ENCODE measurements at regions not wholly inside any gene's neighbourhood (a gene's known extent, or its start where the extent isn't known, plus 50 kb on each side); places are given as distances from the start of the nearest gene placed in this dataset.

- Histone ChIP-seq H3K27me3 (replicated peaks; ENCODE audit: insufficient read depth) (no peaks in the 10 kb centered on the region), H3K36me3 (no peaks in the 10 kb centered on the region), H3K4me1 (ENCODE audit: control insufficient read depth in 1 of 2, low read depth in 2 of 2) (no peaks in the 10 kb centered on the region), H3K27ac (no peak overlapping the region), H3K9me3 (no peaks in the 10 kb centered on the region), H3K4me3 (no peak overlapping the region)
- ATAC-seq (ENCODE audit: insufficient number of reproducible peaks, low FRiP score, low read depth) (no peak), DNase-seq (ENCODE audit: low spot score) (no peak)
- TF ChIP-seq CTCF (IDR thresholded peaks at IDR 0.05), result peak; percentile 33
Measured at GRCh38 chrX:14095702-14096101, 66.0 kb upstream of the GEMIN8 start.

GRCh38 chrX:14094191-14094590 is 64.5 kb upstream of the GEMIN8 start:
- no peak for ATAC-seq (ENCODE audit: insufficient number of reproducible peaks, low FRiP score, low read depth)
- TF ChIP-seq CTCF (IDR thresholded peaks at IDR 0.05), result no peak
- Histone ChIP-seq H3K27me3 (replicated peaks; ENCODE audit: insufficient read depth) (no peaks in the 10 kb centered on the region), H3K36me3 (no peaks in the 10 kb centered on the region), H3K27ac (no peak overlapping the region), H3K4me1 (ENCODE audit: control insufficient read depth in 1 of 2, low read depth in 2 of 2) (no peaks in the 10 kb centered on the region), H3K9me3 (no peaks in the 10 kb centered on the region), H3K4me3 (no peak overlapping the region)
- no peak for DNase-seq (ENCODE audit: low spot score)

GRCh38 chrX:14084466-14084865 is 54.8 kb upstream of the GEMIN8 start:
- DNase-seq (ENCODE audit: low spot score) (no peak), ATAC-seq (ENCODE audit: insufficient number of reproducible peaks, low FRiP score, low read depth) (no peak)
- Histone ChIP-seq H3K27me3 (replicated peaks; ENCODE audit: insufficient read depth) (no peaks in the 10 kb centered on the region), H3K9me3 (no peaks in the 10 kb centered on the region), H3K4me3 (no peak overlapping the region), H3K4me1 (ENCODE audit: control insufficient read depth in 1 of 2, low read depth in 2 of 2) (no peaks in the 10 kb centered on the region), H3K27ac (no peak overlapping the region), H3K36me3 (no peaks in the 10 kb centered on the region)
- TF ChIP-seq CTCF (IDR thresholded peaks at IDR 0.05), result no peak

- no peak for TF ChIP-seq CTCF (IDR thresholded peaks at IDR 0.05)
- H3K4me1 ChIP-seq (ENCODE audit: control insufficient read depth in 1 of 2, low read depth in 2 of 2), result no peaks in the 10 kb centered on the region
- DNase-seq (ENCODE audit: low spot score) (no peak), ATAC-seq (ENCODE audit: insufficient number of reproducible peaks, low FRiP score, low read depth) (no peak)
- no peaks in the 10 kb centered on the region for H3K27me3 ChIP-seq (replicated peaks; ENCODE audit: insufficient read depth)
- H3K4me3 ChIP-seq, result no peak overlapping the region
- H3K27ac ChIP-seq, result no peak overlapping the region
- H3K36me3 ChIP-seq, result no peaks in the 10 kb centered on the region
- H3K9me3 ChIP-seq, result no peaks in the 10 kb centered on the region
Measured at GRCh38 chrX:14083783-14084182, 54.1 kb upstream of the GEMIN8 start.

- DNase-seq (ENCODE audit: low spot score) (no peak), ATAC-seq (ENCODE audit: insufficient number of reproducible peaks, low FRiP score, low read depth) (no peak)
- no peak overlapping the region for H3K27ac ChIP-seq
- no peaks in the 10 kb centered on the region for H3K27me3 ChIP-seq (replicated peaks; ENCODE audit: insufficient read depth)
- no peak overlapping the region for H3K4me3 ChIP-seq
- H3K4me1 ChIP-seq (ENCODE audit: control insufficient read depth in 1 of 2, low read depth in 2 of 2), result no peaks in the 10 kb centered on the region
- TF ChIP-seq CTCF (IDR thresholded peaks at IDR 0.05), result no peak
- no peaks in the 10 kb centered on the region for H3K9me3 ChIP-seq
- no peaks in the 10 kb centered on the region for H3K36me3 ChIP-seq
Measured at GRCh38 chrX:14079891-14080430, 50.3 kb upstream of the GEMIN8 start.

All from thoracic aorta (tissue), 2 donors.